Prostate gland (tissue), 2 donors: ENCODE measurements at regions not wholly inside any gene's neighbourhood (a gene's known extent, or its start where the extent isn't known, plus 50 kb on each side); places are given as distances from the start of the nearest gene placed in this dataset.

Experiments used
- DNase-seq: peaks from one replicate; pipeline ENCODE4 v3.0.0-alpha.2; 2019; ENCODE audit warnings: low spot score
- H3K27ac ChIP-seq, 2 donors: fragments of 200-600 bp; sonication (generic); 2 replicates each; pipeline ENCODE4 v1.5.1; 2017 to 2019
- H3K27me3 ChIP-seq: fragments of 200-600 bp; sonication (generic); replicated peaks from 2 replicates; pipeline ENCODE4 v1.5.1; 2019; ENCODE audit not compliant: insufficient read depth
- H3K36me3 ChIP-seq, 2 donors: fragments of 200-600 bp; sonication (generic); 1 replicate in 1 of 2; 2 replicates in 1 of 2; pipeline versions ENCODE4 v1.5.1 to v1.8.1; 2017 to 2019
- H3K4me1 ChIP-seq: fragments of 200-600 bp; sonication (generic); replicated peaks from 2 replicates; pipeline ENCODE4 v1.5.1; 2019
- H3K4me3 ChIP-seq, 2 donors: fragments of 200-600 bp; sonication (generic); 2 replicates each; pipeline ENCODE4 v1.5.1; 2017 to 2019
- H3K9me3 ChIP-seq: fragments of 200-600 bp; sonication (generic); 2 replicates; pipeline ENCODE4 v1.5.1; 2017
- POLR2A ChIP-seq: fragments of 450-650 bp; IDR thresholded peaks from one replicate; pipeline ENCODE4 v1.6.1; 2016; ENCODE audit warnings: antibody characterized with exemption, mild to moderate bottlenecking
- POLR2AphosphoS5 ChIP-seq: sonication (generic); formaldehyde crosslinking; IDR thresholded peaks from one replicate; pipeline ENCODE4 v1.6.1; 2017; ENCODE audit warnings: antibody characterized with exemption
- WGBS: methylation state at CpG from one replicate; pipeline ENCODE4 v1.1.5; 2018; 5-methylcytosine and 5-hydroxymethylcytosine counted together
- intact Hi-C: fragments of 100-400 bp; cut with DNase I; formaldehyde crosslinking; loops from one replicate; pipeline ENCODE4 v1.14.2; 2022
- TF ChIP-seq, protein P1 (sequence below), 4 experiments: fragments of 200-600 bp in 2 of 4; fragments of 450-650 bp in 2 of 4; sonication (generic) in 2 of 4; IDR thresholded peaks; 1 replicate in 3 of 4; 2 replicates in 1 of 4; pipeline ENCODE4 v1.5.1; 2016 to 2019; ENCODE audit warnings: antibody characterized with exemption in 4 of 4, mild to moderate bottlenecking in 2 of 4, moderate library complexity in 2 of 4

DNA sequence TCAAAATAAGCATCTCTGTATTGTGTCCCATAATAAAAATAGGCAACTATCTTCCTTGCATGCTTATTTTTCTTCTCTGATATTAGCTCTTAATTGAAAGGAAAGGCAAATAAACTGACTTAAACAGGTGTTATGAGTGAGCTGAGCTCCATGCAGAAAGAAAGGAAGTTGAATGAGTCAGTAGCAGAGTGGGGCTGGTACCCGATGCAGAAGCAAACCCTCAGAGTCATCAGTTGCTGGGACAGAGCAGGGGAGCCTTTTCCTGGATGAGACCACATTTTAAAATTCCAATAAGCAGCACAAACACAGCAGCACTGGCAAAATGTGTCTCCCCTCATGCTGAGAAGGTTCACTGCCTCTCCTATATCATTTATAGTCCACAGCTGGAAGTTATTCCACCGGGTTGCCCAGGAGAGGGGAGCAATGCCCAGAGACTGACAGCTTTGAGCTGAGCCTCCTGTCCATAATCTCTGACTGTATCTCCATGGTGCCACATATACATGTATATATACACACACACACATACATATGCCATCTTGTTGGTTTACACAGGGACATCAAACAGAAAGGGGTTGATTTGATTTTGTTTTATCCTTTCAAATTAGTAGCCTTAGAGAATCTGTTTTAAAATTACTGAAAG lies 274.3 kb upstream of the PPARGC1A start:
- Histone ChIP-seq H3K27me3 (no peaks in the 10 kb centered on the region), H3K4me3 (no peak overlapping the region), H3K27ac (no peak overlapping the region), H3K9me3 (no peaks in the 10 kb centered on the region), H3K36me3 (no peaks in the 10 kb centered on the region), H3K4me1 (no peaks in the 10 kb centered on the region)
- TF ChIP-seq, protein P1, sequence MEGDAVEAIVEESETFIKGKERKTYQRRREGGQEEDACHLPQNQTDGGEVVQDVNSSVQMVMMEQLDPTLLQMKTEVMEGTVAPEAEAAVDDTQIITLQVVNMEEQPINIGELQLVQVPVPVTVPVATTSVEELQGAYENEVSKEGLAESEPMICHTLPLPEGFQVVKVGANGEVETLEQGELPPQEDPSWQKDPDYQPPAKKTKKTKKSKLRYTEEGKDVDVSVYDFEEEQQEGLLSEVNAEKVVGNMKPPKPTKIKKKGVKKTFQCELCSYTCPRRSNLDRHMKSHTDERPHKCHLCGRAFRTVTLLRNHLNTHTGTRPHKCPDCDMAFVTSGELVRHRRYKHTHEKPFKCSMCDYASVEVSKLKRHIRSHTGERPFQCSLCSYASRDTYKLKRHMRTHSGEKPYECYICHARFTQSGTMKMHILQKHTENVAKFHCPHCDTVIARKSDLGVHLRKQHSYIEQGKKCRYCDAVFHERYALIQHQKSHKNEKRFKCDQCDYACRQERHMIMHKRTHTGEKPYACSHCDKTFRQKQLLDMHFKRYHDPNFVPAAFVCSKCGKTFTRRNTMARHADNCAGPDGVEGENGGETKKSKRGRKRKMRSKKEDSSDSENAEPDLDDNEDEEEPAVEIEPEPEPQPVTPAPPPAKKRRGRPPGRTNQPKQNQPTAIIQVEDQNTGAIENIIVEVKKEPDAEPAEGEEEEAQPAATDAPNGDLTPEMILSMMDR (IDR thresholded peaks at IDR 0.05) = no peak
- TF ChIP-seq POLR2A (no peak), POLR2AphosphoS5 (no peak)
- no peak for DNase-seq
- intact Hi-C loops = no loop called here
- WGBS = 33% methylated on average over 2 of the region's 2 CpGs

DNA sequence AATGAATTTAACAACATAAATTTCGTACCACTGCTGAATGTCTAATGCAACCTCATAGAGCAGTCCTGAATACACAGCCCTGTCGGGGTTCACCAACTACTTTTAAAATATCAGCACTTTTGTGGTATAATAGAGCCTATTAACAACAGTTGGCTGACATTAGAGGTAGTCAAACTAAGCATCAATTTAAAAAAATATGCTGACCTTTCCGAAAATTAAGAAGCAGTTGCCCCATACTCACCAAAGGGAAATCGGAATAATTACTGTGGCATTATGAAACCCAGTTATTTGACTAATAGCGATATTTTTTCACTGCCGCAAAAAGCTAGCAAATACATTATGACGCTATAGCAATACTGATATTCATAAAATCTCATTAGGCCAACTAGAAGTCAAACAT lies 273.5 kb upstream of the PPARGC1A start:
- Histone ChIP-seq H3K4me1 (no peaks in the 10 kb centered on the region), H3K27me3 (no peaks in the 10 kb centered on the region), H3K9me3 (no peaks in the 10 kb centered on the region), H3K27ac (no peak overlapping the region), H3K36me3 (no peaks in the 10 kb centered on the region), H3K4me3 (no peak overlapping the region)
- 97% methylated on average over 7 of the region's 7 CpGs for WGBS
- intact Hi-C loops = no loop called here
- no peak for DNase-seq
- TF ChIP-seq, protein P1 (IDR thresholded peaks at IDR 0.05) = no peak
- TF ChIP-seq POLR2A = no peak
- no peak for TF ChIP-seq POLR2AphosphoS5

DNA sequence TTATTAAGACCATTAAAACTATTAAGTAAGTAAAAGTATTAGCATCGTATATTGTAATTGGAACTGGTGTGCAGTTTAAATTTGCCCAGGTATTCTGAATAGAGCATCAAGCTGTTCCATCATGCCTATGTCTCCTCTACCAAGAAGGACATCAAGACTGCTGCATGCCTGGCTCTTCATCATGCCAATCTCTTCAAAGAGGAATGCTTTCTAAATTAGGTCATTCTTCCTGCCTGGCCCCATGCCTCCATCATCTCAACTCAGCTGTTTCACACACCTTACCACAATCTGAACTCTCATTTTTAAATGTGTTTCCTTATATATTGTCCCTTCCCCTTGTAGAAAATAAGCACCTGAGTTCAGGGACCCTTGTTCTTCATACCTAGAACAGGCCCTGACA lies 270.5 kb upstream of the PPARGC1A start:
- Histone ChIP-seq H3K36me3 (no peaks in the 10 kb centered on the region), H3K9me3 (no peaks in the 10 kb centered on the region), H3K27me3 (no peaks in the 10 kb centered on the region), H3K4me1 (no peaks in the 10 kb centered on the region), H3K4me3 (no peak overlapping the region), H3K27ac (no peak overlapping the region)
- 59% methylated on average over 1 of the region's 1 CpG for WGBS
- intact Hi-C loops = no loop called here
- no peak for DNase-seq
- TF ChIP-seq POLR2A (no peak), POLR2AphosphoS5 (no peak)
- TF ChIP-seq, protein P1 (IDR thresholded peaks at IDR 0.05) = no peak

DNA sequence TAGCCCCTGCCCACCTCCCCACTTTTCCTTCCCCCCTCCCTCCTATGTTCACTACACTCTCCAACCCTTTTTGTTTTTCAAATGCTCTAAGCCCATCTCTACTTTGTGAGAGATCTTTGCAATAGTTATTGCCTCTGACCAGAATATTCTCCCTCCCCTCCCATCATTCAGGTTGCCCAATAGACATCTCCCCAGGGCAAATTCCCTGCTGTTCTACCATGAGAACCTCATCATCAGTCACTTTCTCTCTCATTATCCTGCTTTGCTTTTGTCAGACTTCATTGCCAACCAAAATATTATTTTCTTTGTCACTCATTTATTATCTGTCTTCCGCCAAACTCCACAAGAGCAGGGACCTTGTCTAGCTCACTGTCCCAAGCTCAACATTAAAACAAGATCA lies 268.2 kb upstream of the PPARGC1A start:
- WGBS = 97% methylated on average over 1 of the region's 1 CpG
- H3K36me3 ChIP-seq = no peaks in the 10 kb centered on the region
- no peaks in the 10 kb centered on the region for H3K27me3 ChIP-seq
- H3K27ac ChIP-seq = no peak overlapping the region
- no peak for TF ChIP-seq POLR2A
- TF ChIP-seq POLR2AphosphoS5 = no peak
- TF ChIP-seq, protein P1 (IDR thresholded peaks at IDR 0.05) = no peak
- H3K4me1 ChIP-seq = no peaks in the 10 kb centered on the region
- no peaks in the 10 kb centered on the region for H3K9me3 ChIP-seq
- intact Hi-C loops = no loop called here
- no peak for DNase-seq
- no peak overlapping the region for H3K4me3 ChIP-seq

DNA sequence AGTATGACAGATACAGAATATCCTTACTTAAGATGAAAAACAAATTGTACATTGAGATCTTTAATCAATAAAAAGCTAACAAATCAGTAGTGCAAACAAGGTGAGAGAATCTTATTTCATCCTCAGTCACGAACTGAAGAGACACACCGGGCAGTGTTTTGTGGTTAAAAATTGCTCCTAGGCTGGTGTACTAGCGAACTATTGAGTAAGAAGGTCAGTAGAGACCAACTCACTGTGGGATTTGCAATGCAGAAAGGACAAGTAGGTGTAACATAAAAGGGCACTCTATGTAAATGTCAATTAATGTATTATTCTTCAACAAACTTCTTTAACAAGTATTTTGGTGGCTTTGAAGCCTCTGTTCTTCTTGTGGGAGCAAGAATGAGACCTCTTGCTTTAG lies 260.2 kb upstream of the PPARGC1A start:
- H3K9me3 ChIP-seq = no peaks in the 10 kb centered on the region
- H3K36me3 ChIP-seq = no peaks in the 10 kb centered on the region
- no peak overlapping the region for H3K4me3 ChIP-seq
- no peak overlapping the region for H3K27ac ChIP-seq
- TF ChIP-seq, protein P1 (IDR thresholded peaks at IDR 0.05) = no peak
- TF ChIP-seq POLR2A (no peak), POLR2AphosphoS5 (no peak)
- H3K27me3 ChIP-seq = no peaks in the 10 kb centered on the region
- H3K4me1 ChIP-seq = no peaks in the 10 kb centered on the region
- no peak for DNase-seq
- intact Hi-C loops = no loop called here
- 68% methylated on average over 3 of the region's 3 CpGs for WGBS
